Endodermal cell (in vitro differentiated cells): ENCODE measurements at regions not wholly inside any gene's neighbourhood (a gene's known extent, or its start where the extent isn't known, plus 50 kb on each side); places are given as distances from the start of the nearest gene placed in this dataset.

ENCODE experiments used
- DNase-seq: peaks from one replicate; pipeline ENCODE4 v3.0.0-alpha.2; 2017
- H3K27ac ChIP-seq: 2 replicates; pipeline ENCODE4 v1.5.1; 2013; ENCODE audit warnings: mild to moderate bottlenecking, low read depth, low read length, moderate library complexity
- H3K27me3 ChIP-seq: 2 replicates; pipeline ENCODE4 v1.6.1; 2013; ENCODE audit warnings: mild to moderate bottlenecking, low read length, moderate library complexity; ENCODE audit not compliant: insufficient read depth, control insufficient read depth, poor library complexity, severe bottlenecking
- H3K36me3 ChIP-seq: 2 replicates; pipeline ENCODE4 v1.7.0; 2013; ENCODE audit warnings: mild to moderate bottlenecking, low read length, moderate library complexity; ENCODE audit not compliant: control insufficient read depth, insufficient read depth
- H3K4me1 ChIP-seq: one replicate; pipeline ENCODE4 v1.7.0; 2013; ENCODE audit warnings: low read length; ENCODE audit not compliant: control insufficient read depth, insufficient read depth
- H3K4me3 ChIP-seq: 2 replicates; pipeline ENCODE4 v1.5.1; 2013; ENCODE audit warnings: mild to moderate bottlenecking, low read length, moderate library complexity
- H3K9ac ChIP-seq: 2 replicates; pipeline ENCODE4 v1.6.1; 2013; ENCODE audit warnings: mild to moderate bottlenecking, low read length, moderate library complexity; ENCODE audit not compliant: poor library complexity, severe bottlenecking; ENCODE audit errors: extremely low read depth
- H3K9me3 ChIP-seq: 2 replicates; pipeline ENCODE4 v1.6.1; 2013; ENCODE audit warnings: mild to moderate bottlenecking, low read length, moderate library complexity; ENCODE audit not compliant: control insufficient read depth
- H3K27ac Mint-ChIP-seq: 2 replicates; pipeline ENCODE4 v1.8.0; 2020; ENCODE audit warnings: mixed read lengths
- H3K27me3 Mint-ChIP-seq: 2 replicates; pipeline ENCODE4 v1.8.0; 2021; ENCODE audit warnings: mild to moderate bottlenecking, mixed read lengths; ENCODE audit not compliant: insufficient read depth
- H3K36me3 Mint-ChIP-seq: 2 replicates; pipeline ENCODE4 v1.8.0; 2020; ENCODE audit warnings: low read depth, mixed read lengths
- H3K4me1 Mint-ChIP-seq: 2 replicates; pipeline ENCODE4 v1.8.0; 2020; ENCODE audit warnings: mixed read lengths
- H3K4me3 Mint-ChIP-seq: 2 replicates; pipeline ENCODE4 v1.8.0; 2020; ENCODE audit warnings: mild to moderate bottlenecking, moderate library complexity, mixed read lengths
- H3K9me3 Mint-ChIP-seq: 2 replicates; pipeline ENCODE4 v1.8.0; 2020; ENCODE audit warnings: mild to moderate bottlenecking, mixed read lengths
- CTCF ChIP-seq: fragments of 200-600 bp; sonication (generic); conservative IDR thresholded peaks from 2 replicates; pipeline ENCODE4 v1.5.0; 2021; ENCODE audit warnings: antibody characterized with exemption, mild to moderate bottlenecking
- WGBS, 2 experiments: methylation state at CpG; one replicate each; pipeline versions ENCODE4 v1.1.5 to v1.1.7; 2013; ENCODE audit warnings: missing lambda C conversion rate in 2 of 2, mixed read lengths in 1 of 2; ENCODE audit not compliant: insufficient coverage in 1 of 2, insufficient read length in 1 of 2; 5-methylcytosine and 5-hydroxymethylcytosine counted together

GRCh38 chr2:107005853-107006252 is 119.9 kb upstream of the ST6GAL2 start:
- DNase-seq = no peak
- no peaks in the 10 kb centered on the region for H3K9me3 ChIP-seq
- no peaks in the 10 kb centered on the region for H3K27me3 ChIP-seq
- 67 to 85% methylated on average over 2 to 6 of the region's 6 CpGs for WGBS, 2 experiments
- H3K9ac ChIP-seq = no peak overlapping the region
- Mint-ChIP-seq H3K4me1 (peaks cover 9% of the 10 kb centered on the region), H3K4me3 (no peak overlapping the region), H3K36me3 (no peaks in the 10 kb centered on the region), H3K27ac (no peak overlapping the region), H3K9me3 (no peaks in the 10 kb centered on the region), H3K27me3 (peaks cover 16% of the 10 kb centered on the region)
- no peak overlapping the region for H3K4me3 ChIP-seq
- no peaks in the 10 kb centered on the region for H3K36me3 ChIP-seq
- no peaks in the 10 kb centered on the region for H3K4me1 ChIP-seq
- TF ChIP-seq CTCF = no peak
- no peak overlapping the region for H3K27ac ChIP-seq

GRCh38 chr2:107006836-107007235 is 120.9 kb upstream of the ST6GAL2 start:
- Histone ChIP-seq H3K9ac (no peak overlapping the region), H3K27ac (no peak overlapping the region), H3K4me1 (no peaks in the 10 kb centered on the region), H3K4me3 (no peak overlapping the region), H3K9me3 (no peaks in the 10 kb centered on the region), H3K27me3 (no peaks in the 10 kb centered on the region), H3K36me3 (no peaks in the 10 kb centered on the region)
- TF ChIP-seq CTCF = no peak
- 92 to 95% methylated on average over 2 of the region's 2 CpGs for WGBS, 2 experiments
- Mint-ChIP-seq H3K27me3 (peaks cover 14% of the 10 kb centered on the region), H3K9me3 (no peaks in the 10 kb centered on the region), H3K4me1 (peaks cover 13% of the 10 kb centered on the region), H3K36me3 (no peaks in the 10 kb centered on the region), H3K4me3 (no peak overlapping the region), H3K27ac (no peak overlapping the region)
- no peak for DNase-seq

GRCh38 chr2:107007927-107008326 is 122.0 kb upstream of the ST6GAL2 start:
- no peak for TF ChIP-seq CTCF
- no peak overlapping the region for H3K4me3 ChIP-seq
- H3K27me3 ChIP-seq = no peaks in the 10 kb centered on the region
- peaks cover 3% of the 10 kb centered on the region for H3K4me1 ChIP-seq
- H3K36me3 ChIP-seq = no peaks in the 10 kb centered on the region
- H3K9ac ChIP-seq = no peak overlapping the region
- H3K4me1 Mint-ChIP-seq = peaks cover 20% of the 10 kb centered on the region
- 100% methylated on average over 1 to 3 of the region's 3 CpGs for WGBS, 2 experiments
- peaks cover 14% of the 10 kb centered on the region for H3K27me3 Mint-ChIP-seq
- H3K36me3 Mint-ChIP-seq = no peaks in the 10 kb centered on the region
- DNase-seq = no peak
- no peak overlapping the region for H3K27ac Mint-ChIP-seq
- no peak overlapping the region for H3K4me3 Mint-ChIP-seq
- H3K9me3 ChIP-seq = no peaks in the 10 kb centered on the region
- H3K9me3 Mint-ChIP-seq = no peaks in the 10 kb centered on the region
- no peak overlapping the region for H3K27ac ChIP-seq
